Endothelial cell of umbilical vein (primary cell): ENCODE measurements at regions not wholly inside any gene's neighbourhood (a gene's known extent, or its start where the extent isn't known, plus 50 kb on each side); places are given as distances from the start of the nearest gene placed in this dataset.

Experiments used
- EZH2 ChIP-seq: IDR thresholded peaks from 2 replicates; pipeline ENCODE4 v1.6.1; 2012; ENCODE audit warnings: borderline replicate concordance, low read depth, mild to moderate bottlenecking, moderate library complexity, low read length, inconsistent platforms; ENCODE audit not compliant: severe bottlenecking
- MYC ChIP-seq: IDR thresholded peaks from one replicate; pipeline ENCODE4 v1.6.1; 2011; ENCODE audit warnings: mild to moderate bottlenecking, low read depth, low read length
- TF ChIP-seq, protein P1 (sequence below): IDR thresholded peaks from 2 replicates; pipeline ENCODE4 v1.6.1; 2011; ENCODE audit not compliant: insufficient read depth, insufficient read length
- TF ChIP-seq, protein P2 (sequence below), 2 donors: IDR thresholded peaks; 1 replicate in 1 of 2; 2 replicates in 1 of 2; pipeline ENCODE4 v1.5.1; 2011; ENCODE audit warnings: low read length in 2 of 2, mild to moderate bottlenecking in 2 of 2, moderate library complexity in 2 of 2, control low read depth in 1 of 2, inconsistent platforms in 1 of 2, low read depth in 1 of 2; ENCODE audit not compliant: insufficient read depth in 1 of 2; ENCODE audit errors: extremely low read depth in 1 of 2

DNA sequence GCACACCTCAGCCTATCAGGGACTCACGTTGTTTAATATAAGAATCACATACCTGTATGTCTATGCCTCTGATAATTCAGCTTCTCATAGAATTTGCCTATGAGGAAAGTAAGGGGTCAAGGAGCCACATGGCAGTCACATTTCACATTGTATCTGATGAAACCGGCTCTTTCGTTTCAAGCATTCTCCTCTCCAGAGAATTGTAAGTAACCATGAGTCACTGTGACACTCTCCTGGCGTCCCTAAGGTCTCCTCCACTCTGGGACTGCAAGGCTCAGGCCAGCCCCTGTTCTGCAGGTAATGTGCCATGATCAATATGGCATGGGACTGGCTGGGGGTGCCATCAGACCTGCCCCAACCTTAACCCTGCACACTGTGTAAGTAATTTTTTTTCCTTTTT is 503.3 kb downstream of the COG6 start:
- TF ChIP-seq, protein P1, sequence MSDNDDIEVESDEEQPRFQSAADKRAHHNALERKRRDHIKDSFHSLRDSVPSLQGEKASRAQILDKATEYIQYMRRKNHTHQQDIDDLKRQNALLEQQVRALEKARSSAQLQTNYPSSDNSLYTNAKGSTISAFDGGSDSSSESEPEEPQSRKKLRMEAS = no peak
- TF ChIP-seq EZH2 (no peak), MYC (no peak)
- TF ChIP-seq, protein P2, sequence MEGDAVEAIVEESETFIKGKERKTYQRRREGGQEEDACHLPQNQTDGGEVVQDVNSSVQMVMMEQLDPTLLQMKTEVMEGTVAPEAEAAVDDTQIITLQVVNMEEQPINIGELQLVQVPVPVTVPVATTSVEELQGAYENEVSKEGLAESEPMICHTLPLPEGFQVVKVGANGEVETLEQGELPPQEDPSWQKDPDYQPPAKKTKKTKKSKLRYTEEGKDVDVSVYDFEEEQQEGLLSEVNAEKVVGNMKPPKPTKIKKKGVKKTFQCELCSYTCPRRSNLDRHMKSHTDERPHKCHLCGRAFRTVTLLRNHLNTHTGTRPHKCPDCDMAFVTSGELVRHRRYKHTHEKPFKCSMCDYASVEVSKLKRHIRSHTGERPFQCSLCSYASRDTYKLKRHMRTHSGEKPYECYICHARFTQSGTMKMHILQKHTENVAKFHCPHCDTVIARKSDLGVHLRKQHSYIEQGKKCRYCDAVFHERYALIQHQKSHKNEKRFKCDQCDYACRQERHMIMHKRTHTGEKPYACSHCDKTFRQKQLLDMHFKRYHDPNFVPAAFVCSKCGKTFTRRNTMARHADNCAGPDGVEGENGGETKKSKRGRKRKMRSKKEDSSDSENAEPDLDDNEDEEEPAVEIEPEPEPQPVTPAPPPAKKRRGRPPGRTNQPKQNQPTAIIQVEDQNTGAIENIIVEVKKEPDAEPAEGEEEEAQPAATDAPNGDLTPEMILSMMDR (IDR thresholded peaks at IDR 0.05; ENCODE audit: extremely low read depth in 1 of 2, insufficient read depth in 1 of 2, low read depth in 1 of 2, low read length in 2 of 2) = no peak
